NCI-H2081 treated with DMSO at 0.1 percent for 48 hours (cell line): ENCODE measurements at regions not wholly inside any gene's neighbourhood (a gene's known extent, or its start where the extent isn't known, plus 50 kb on each side); places are given as distances from the start of the nearest gene placed in this dataset.

Experiments used
- DNase-seq: peaks from one replicate; lab custom pipeline; 2025; lab: John Stamatoyannopoulos, UW

DNA sequence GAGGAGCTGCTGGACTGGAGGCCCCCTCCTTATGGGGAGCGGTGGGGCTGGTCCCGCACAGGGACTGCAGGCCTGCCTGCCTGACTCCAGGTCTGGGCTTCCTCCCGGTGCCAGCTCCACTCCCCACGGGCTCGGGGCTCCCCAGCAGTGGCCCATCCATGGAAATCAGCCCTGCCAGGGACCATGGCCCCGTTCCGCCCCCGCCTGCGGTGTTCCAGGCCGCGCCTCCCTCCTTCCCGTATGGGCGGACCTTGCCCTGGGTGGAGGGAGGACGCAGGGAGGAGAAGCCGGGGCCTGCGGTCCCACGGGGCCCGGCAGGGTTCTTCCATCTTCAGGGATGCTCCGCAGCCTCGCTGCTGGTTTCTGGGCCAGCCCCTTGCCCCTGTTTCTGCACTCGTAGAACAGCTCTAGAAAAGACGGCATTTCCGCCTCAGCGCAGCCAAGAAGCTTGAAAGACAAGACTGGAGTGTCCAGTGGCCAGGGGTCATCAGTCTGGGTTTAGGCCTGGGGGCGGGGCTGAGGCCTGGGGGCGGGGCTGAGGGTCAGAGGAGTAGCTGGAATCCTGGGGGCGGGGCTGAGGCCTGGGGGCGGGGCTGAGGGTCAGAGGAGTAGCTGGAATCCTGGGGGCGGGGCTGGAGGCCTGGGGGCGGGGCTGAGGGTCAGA is 1330.6 kb downstream of the BRD1 start:
- no peak for DNase-seq

- DNase-seq = no peak
These were observed 1331.3 kb downstream of the BRD1 start for GRCh38 chr22:48496226-48496845.

- no peak for DNase-seq
These were observed 1332.0 kb downstream of the BRD1 start for GRCh38 chr22:48495751-48496080.

GRCh38 chr22:48494968-48495750 is 1332.5 kb downstream of the BRD1 start:
- DNase-seq = no peak

- no peak for DNase-seq
These were observed 1333.3 kb downstream of the BRD1 start for GRCh38 chr22:48494256-48494967.

- DNase-seq = no peak
These were observed 1333.9 kb downstream of the BRD1 start for GRCh38 chr22:48493733-48494132.

- DNase-seq = no peak
These were observed 1335.0 kb downstream of the BRD1 start for GRCh38 chr22:48492366-48493320.

DNA sequence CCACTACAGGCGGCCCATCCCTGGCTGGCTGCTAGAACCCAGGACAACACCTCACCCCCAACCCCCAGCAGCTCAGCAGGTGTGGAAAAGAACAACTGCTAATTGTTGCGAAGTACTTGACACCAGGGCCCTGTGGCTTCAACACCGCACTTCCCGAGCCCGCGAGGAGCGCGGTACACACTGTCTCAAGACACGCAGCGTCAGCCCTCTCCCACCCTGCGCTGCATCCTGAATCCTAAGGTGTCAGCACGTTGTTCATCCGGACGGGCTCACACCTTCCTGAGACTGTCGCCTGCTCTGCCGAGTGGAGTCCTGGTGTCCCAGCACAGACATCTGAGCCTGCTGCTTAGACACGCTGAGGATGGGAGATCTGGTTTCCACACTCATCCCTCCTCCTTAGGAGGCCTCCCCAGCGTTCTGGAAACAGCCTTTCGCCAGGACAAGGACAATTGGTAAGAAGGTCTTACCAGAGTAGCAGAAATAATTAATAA is 1336.2 kb downstream of the BRD1 start:
- no peak for DNase-seq

GRCh38 chr22:48490500-48491411 is 1336.9 kb downstream of the BRD1 start:
- DNase-seq = no peak

GRCh38 chr22:48489551-48490499 is 1337.8 kb downstream of the BRD1 start:
- DNase-seq = no peak

DNA sequence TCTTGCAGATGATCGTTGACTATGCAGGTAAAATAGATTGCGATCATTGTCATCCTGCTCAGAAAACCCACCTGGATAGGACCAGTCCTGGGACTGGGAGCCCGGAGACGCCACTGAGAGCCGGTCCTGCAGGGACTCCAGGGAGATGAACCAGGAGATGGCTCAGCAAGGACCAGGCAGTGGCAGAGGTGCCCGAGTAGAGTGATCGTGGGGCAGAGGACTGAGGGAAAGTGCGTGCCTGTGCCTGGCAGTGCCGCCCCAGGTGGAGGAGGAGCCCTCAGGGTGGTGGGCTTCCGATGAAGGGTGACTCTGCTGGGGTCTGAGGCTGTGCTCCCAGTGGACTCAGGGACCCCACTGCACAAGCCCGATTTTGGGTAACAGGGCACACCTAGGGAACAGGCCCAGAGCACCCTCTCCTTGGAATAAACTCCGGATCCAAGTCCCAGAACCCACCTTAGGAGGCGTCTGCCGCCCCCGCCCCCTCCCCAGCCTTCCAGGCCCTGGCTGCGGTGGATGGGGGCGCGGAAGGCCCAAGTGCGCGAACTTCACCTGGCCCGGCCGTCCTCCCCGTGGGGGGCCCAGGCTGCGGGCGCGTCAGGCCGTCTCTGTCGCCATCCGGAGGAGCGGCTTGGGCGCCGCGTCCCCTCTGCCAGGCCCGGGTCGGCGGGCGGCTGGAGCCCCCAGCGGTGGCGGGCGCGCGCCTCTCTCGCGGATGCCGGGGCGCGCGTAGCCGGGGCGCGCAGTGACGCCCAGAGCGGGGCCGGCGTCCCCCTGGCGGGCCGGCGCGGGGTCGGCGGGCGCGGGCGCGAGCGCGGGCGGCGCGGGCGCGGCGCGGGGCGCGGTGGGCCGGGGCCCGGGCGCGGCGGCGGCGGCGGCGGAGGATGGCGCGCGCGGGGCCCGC is 1338.8 kb downstream of the BRD1 start:
- no peak for DNase-seq

GRCh38 chr22:48488149-48488551 is 1339.5 kb downstream of the BRD1 start:
- no peak for DNase-seq

DNA sequence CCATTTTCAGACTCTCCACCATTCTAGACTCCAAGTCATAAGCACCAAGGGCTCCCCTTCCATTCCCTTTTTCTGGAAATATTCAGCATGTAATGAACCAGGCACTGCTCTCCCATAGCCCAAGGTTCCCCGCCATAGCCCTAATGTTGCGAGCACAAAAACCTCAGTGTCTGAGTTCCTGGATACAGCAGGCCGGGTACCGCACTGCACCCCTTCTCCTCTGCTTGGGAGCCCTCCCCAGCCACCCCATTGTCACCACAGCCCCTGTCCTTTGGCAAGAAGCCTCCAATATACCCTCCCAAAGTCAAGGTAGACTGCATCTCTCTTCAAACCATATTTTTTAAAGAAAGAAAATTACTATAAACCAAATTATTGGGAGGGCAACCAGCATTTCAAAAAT is 1341.1 kb downstream of the BRD1 start:
- DNase-seq = no peak

GRCh38 chr22:48486134-48486532 is 1341.5 kb downstream of the BRD1 start:
- DNase-seq = no peak

- no peak for DNase-seq
These were observed 1342.2 kb downstream of the BRD1 start for GRCh38 chr22:48485149-48486133.

GRCh38 chr22:48483764-48484528 is 1343.7 kb downstream of the BRD1 start:
- no peak for DNase-seq
